Loucy (cell line): ENCODE measurements at regions not wholly inside any gene's neighbourhood (a gene's known extent, or its start where the extent isn't known, plus 50 kb on each side); places are given as distances from the start of the nearest gene placed in this dataset.

Source experiments
- CTCF ChIP-seq: fragments of 200-600 bp; sonication (generic); conservative IDR thresholded peaks from 2 replicates; pipeline ENCODE4 v1.5.1; 2014; ENCODE audit warnings: mild to moderate bottlenecking, antibody characterized with exemption, low read length
- EZH2phosphoT487 ChIP-seq: fragments of 200-600 bp; IDR thresholded peaks from 2 replicates; pipeline ENCODE4 v1.6.1; 2018; ENCODE audit warnings: antibody characterized with exemption, mild to moderate bottlenecking, moderate library complexity, borderline replicate concordance

GRCh38 chr9:32854271-32854670 is 70.9 kb downstream of the TMEM215 start:
- TF ChIP-seq EZH2phosphoT487 = no peak
- TF ChIP-seq CTCF = no peak
